ENCODE measurements at regions not wholly inside any gene's neighbourhood (a gene's known extent, or its start where the extent isn't known, plus 50 kb on each side); places are given as distances from the start of the nearest gene placed in this dataset.

DNA sequence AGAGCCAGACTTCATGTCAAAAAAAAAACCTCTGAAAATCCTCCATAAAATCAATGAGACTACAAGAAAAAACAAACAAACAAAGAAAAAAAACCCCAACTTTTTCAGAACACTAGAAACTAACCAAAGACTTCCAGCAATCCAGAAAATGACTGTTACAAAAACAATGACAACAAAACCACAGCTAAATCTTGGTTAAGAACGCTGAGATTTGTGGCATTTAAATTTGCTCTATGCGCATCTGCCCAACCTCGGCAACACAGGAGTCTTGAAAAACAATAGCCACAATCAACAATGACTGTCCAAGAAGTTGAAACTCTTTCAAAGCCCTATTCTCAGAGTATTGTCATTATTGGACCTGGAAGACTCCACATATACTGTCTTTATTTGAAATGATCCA is 402.4 kb downstream of the ZFHX3 start:
- DNase-seq, result no peak
- H3K9me3 Mint-ChIP-seq, result peaks cover 8 to 19% (median 10%) of the 10 kb centered on the region in 7 donors
- H3K79me2 ChIP-seq (ENCODE audit: insufficient read depth, low read length), result no peaks in the 10 kb centered on the region
- H3K36me3 Mint-ChIP-seq, result no peaks in the 10 kb centered on the region
- H3K27ac ChIP-seq (ENCODE audit: low read depth in 1 of 2, low read length in 2 of 2), result no peak overlapping the region
- 100% methylated on average over 1 of the region's 3 CpGs for WGBS (ENCODE audit: insufficient coverage)
- no peaks in the 10 kb centered on the region for H4K20me1 ChIP-seq (ENCODE audit: insufficient read depth, low read length)
- no peak overlapping the region for H3K9ac ChIP-seq (ENCODE audit: insufficient read depth, low read length, poor library complexity, severe bottlenecking)
- no peak overlapping the region for H3K4me3 ChIP-seq (replicated peaks in 1 of 3; ENCODE audit: low read depth in 2 of 3, low read length in 3 of 3)
- intact Hi-C loops (cut with micrococcal nuclease), result no loop called here
- peaks cover 0 to 9% of the 10 kb centered on the region in 2 donors for H3K9me3 ChIP-seq (replicated peaks in 1 of 2; ENCODE audit: control insufficient read depth in 1 of 2, insufficient read depth in 1 of 2, low read length in 2 of 2)
- no peak overlapping the region for H3K27ac Mint-ChIP-seq
- no peaks in the 10 kb centered on the region for H3K27me3 ChIP-seq (ENCODE audit: control insufficient read depth in 2 of 2, insufficient read depth in 2 of 2, low read length in 2 of 2)
- H3K4me3 Mint-ChIP-seq, result no peak overlapping the region
- H3K4me2 ChIP-seq (replicated peaks; ENCODE audit: extremely low read depth, low read length, poor library complexity, severe bottlenecking), result no peak overlapping the region
- no peaks in the 10 kb centered on the region for H3K36me3 ChIP-seq (replicated peaks in 1 of 2; ENCODE audit: control insufficient read depth in 1 of 2, insufficient read depth in 2 of 2, low read length in 2 of 2)
- H2AFZ ChIP-seq (ENCODE audit: insufficient read depth, low read depth, low read length, poor library complexity, severe bottlenecking), result no peak overlapping the region
- H3K27me3 Mint-ChIP-seq (ENCODE audit: low read depth in 3 of 3), result no peaks in the 10 kb centered on the region
- no peaks in the 10 kb centered on the region for H3K4me1 ChIP-seq (ENCODE audit: control insufficient read depth in 1 of 2, insufficient read depth in 2 of 2, low read length in 2 of 2)
- no peaks in the 10 kb centered on the region for H3K4me1 Mint-ChIP-seq
- no peak for TF ChIP-seq CTCF (IDR thresholded peaks at IDR 0.05)

GRCh38 chr16:72644911-72645310 is 403.0 kb downstream of the ZFHX3 start:
- H3K4me1 Mint-ChIP-seq, result no peaks in the 10 kb centered on the region
- no peak for TF ChIP-seq CTCF (IDR thresholded peaks at IDR 0.05)

More at GRCh38 chr16:72644911-72645310, 403.0 kb downstream of the ZFHX3 start:
- DNase-seq, result no peak
- no peaks in the 10 kb centered on the region for H3K27me3 ChIP-seq (ENCODE audit: control insufficient read depth in 2 of 2, insufficient read depth in 2 of 2, low read length in 2 of 2)
- no peaks in the 10 kb centered on the region for H3K79me2 ChIP-seq (ENCODE audit: insufficient read depth, low read length)
- peaks cover 8 to 20% (median 11%) of the 10 kb centered on the region in 7 donors for H3K9me3 Mint-ChIP-seq
- H3K4me3 ChIP-seq (replicated peaks in 1 of 3; ENCODE audit: low read depth in 2 of 3, low read length in 3 of 3), result no peak overlapping the region
- H3K27me3 Mint-ChIP-seq (ENCODE audit: low read depth in 3 of 3), result no peaks in the 10 kb centered on the region
- no peak overlapping the region for H3K4me3 Mint-ChIP-seq
- H3K27ac ChIP-seq (ENCODE audit: low read depth in 1 of 2, low read length in 2 of 2), result no peak overlapping the region
- H3K4me1 ChIP-seq (ENCODE audit: control insufficient read depth in 1 of 2, insufficient read depth in 2 of 2, low read length in 2 of 2), result no peaks in the 10 kb centered on the region
- H4K20me1 ChIP-seq (ENCODE audit: insufficient read depth, low read length), result no peaks in the 10 kb centered on the region
- no peak overlapping the region for H3K9ac ChIP-seq (ENCODE audit: insufficient read depth, low read length, poor library complexity, severe bottlenecking)
- no peaks in the 10 kb centered on the region for H3K36me3 ChIP-seq (replicated peaks in 1 of 2; ENCODE audit: control insufficient read depth in 1 of 2, insufficient read depth in 2 of 2, low read length in 2 of 2)
- no peak overlapping the region for H3K4me2 ChIP-seq (replicated peaks; ENCODE audit: extremely low read depth, low read length, poor library complexity, severe bottlenecking)
- intact Hi-C loops (cut with micrococcal nuclease), result no loop called here
- no peak overlapping the region for H2AFZ ChIP-seq (ENCODE audit: insufficient read depth, low read depth, low read length, poor library complexity, severe bottlenecking)
- no peak overlapping the region for H3K27ac Mint-ChIP-seq
- peaks cover 0 to 15% of the 10 kb centered on the region in 2 donors for H3K9me3 ChIP-seq (replicated peaks in 1 of 2; ENCODE audit: control insufficient read depth in 1 of 2, insufficient read depth in 1 of 2, low read length in 2 of 2)
- no peaks in the 10 kb centered on the region for H3K36me3 Mint-ChIP-seq
